ENCODE measurements at regions not wholly inside any gene's neighbourhood (a gene's known extent, or its start where the extent isn't known, plus 50 kb on each side); places are given as distances from the start of the nearest gene placed in this dataset.

- TF ChIP-seq POLR2AphosphoS5 (IDR thresholded peaks at IDR 0.05; ENCODE audit: low read depth) (no peak), CTCF (IDR thresholded peaks at IDR 0.05; ENCODE audit: insufficient read depth, low read length) (no peak), REST (IDR thresholded peaks at IDR 0.05; ENCODE audit: insufficient replicate concordance, low read depth) (no peak), GABPA (IDR thresholded peaks at IDR 0.05; ENCODE audit: low read depth) (no peak)
These were observed 53.1 kb upstream of the ABHD2 start for GRCh38 chr15:89035150-89035549.

All from HL-60 (cell line).